OCI-LY3 (cell line): ENCODE measurements at regions not wholly inside any gene's neighbourhood (a gene's known extent, or its start where the extent isn't known, plus 50 kb on each side); places are given as distances from the start of the nearest gene placed in this dataset.

Source experiments
- EZH2phosphoT487 ChIP-seq: fragments of 200-600 bp; shearing (Covaris generic); IDR thresholded peaks from 2 replicates; pipeline ENCODE4 v1.6.1; 2018; ENCODE audit warnings: antibody characterized with exemption, mixed run types, low read depth
- TF ChIP-seq, protein P1 (sequence below): fragments of 200-600, 300-600 bp; sonication (generic); IDR thresholded peaks from 2 replicates; pipeline ENCODE4 v1.5.1; 2014; ENCODE audit warnings: antibody characterized with exemption, low read length, low read depth

DNA sequence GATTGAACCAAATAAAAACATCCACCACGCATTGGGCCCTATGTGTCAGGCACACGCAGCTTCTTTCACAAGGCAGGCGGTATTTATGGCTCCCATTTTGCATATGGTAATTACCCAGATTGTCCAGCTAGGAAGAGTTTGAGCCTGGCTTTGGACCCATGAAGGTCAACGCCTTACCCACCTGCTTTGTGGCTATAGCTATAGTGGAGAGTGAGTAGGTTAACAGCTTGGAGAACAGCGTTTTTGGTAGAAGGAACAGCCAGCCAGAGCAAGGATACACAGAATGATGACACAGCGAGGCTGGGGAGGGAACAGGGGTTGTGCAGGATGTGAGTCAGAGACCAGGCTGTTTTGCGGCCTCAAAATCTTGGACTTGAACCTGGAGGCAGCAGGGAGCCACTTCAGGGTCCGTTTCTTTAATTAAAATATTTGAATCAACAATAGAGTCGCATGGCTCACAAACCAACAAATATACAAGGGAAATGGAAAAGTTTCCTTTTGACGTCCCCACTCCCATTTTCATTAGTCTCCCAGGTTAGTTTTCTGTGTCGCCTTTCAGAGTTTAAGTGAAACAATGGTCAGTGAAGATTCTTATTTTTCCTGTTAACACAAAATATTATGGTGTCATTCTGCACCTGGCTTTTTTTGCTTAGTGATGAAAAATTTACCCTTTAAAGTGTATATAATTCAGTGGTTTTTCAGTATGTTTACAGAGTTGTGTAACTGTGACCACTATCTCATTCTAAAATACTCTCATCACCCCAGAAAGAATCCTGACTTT, 118.2 kb upstream of the STX18 start:
- TF ChIP-seq, protein P1, sequence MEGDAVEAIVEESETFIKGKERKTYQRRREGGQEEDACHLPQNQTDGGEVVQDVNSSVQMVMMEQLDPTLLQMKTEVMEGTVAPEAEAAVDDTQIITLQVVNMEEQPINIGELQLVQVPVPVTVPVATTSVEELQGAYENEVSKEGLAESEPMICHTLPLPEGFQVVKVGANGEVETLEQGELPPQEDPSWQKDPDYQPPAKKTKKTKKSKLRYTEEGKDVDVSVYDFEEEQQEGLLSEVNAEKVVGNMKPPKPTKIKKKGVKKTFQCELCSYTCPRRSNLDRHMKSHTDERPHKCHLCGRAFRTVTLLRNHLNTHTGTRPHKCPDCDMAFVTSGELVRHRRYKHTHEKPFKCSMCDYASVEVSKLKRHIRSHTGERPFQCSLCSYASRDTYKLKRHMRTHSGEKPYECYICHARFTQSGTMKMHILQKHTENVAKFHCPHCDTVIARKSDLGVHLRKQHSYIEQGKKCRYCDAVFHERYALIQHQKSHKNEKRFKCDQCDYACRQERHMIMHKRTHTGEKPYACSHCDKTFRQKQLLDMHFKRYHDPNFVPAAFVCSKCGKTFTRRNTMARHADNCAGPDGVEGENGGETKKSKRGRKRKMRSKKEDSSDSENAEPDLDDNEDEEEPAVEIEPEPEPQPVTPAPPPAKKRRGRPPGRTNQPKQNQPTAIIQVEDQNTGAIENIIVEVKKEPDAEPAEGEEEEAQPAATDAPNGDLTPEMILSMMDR, result no peak
- no peak for TF ChIP-seq EZH2phosphoT487
